ENCODE measurements at regions not wholly inside any gene's neighbourhood (a gene's known extent, or its start where the extent isn't known, plus 50 kb on each side); places are given as distances from the start of the nearest gene placed in this dataset.
"Not testable (repeated sequence)": the region's sequence is repeated elsewhere in the genome, so short reads cannot be mapped to it uniquely, and the experiment has no call there.

- TF ChIP-seq, protein P1, sequence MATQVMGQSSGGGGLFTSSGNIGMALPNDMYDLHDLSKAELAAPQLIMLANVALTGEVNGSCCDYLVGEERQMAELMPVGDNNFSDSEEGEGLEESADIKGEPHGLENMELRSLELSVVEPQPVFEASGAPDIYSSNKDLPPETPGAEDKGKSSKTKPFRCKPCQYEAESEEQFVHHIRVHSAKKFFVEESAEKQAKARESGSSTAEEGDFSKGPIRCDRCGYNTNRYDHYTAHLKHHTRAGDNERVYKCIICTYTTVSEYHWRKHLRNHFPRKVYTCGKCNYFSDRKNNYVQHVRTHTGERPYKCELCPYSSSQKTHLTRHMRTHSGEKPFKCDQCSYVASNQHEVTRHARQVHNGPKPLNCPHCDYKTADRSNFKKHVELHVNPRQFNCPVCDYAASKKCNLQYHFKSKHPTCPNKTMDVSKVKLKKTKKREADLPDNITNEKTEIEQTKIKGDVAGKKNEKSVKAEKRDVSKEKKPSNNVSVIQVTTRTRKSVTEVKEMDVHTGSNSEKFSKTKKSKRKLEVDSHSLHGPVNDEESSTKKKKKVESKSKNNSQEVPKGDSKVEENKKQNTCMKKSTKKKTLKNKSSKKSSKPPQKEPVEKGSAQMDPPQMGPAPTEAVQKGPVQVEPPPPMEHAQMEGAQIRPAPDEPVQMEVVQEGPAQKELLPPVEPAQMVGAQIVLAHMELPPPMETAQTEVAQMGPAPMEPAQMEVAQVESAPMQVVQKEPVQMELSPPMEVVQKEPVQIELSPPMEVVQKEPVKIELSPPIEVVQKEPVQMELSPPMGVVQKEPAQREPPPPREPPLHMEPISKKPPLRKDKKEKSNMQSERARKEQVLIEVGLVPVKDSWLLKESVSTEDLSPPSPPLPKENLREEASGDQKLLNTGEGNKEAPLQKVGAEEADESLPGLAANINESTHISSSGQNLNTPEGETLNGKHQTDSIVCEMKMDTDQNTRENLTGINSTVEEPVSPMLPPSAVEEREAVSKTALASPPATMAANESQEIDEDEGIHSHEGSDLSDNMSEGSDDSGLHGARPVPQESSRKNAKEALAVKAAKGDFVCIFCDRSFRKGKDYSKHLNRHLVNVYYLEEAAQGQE (IDR thresholded peaks at IDR 0.05; ENCODE audit: unreplicated experiment): not testable (repeated sequence)
- TF ChIP-seq, protein P2, sequence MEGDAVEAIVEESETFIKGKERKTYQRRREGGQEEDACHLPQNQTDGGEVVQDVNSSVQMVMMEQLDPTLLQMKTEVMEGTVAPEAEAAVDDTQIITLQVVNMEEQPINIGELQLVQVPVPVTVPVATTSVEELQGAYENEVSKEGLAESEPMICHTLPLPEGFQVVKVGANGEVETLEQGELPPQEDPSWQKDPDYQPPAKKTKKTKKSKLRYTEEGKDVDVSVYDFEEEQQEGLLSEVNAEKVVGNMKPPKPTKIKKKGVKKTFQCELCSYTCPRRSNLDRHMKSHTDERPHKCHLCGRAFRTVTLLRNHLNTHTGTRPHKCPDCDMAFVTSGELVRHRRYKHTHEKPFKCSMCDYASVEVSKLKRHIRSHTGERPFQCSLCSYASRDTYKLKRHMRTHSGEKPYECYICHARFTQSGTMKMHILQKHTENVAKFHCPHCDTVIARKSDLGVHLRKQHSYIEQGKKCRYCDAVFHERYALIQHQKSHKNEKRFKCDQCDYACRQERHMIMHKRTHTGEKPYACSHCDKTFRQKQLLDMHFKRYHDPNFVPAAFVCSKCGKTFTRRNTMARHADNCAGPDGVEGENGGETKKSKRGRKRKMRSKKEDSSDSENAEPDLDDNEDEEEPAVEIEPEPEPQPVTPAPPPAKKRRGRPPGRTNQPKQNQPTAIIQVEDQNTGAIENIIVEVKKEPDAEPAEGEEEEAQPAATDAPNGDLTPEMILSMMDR (conservative IDR thresholded peaks at IDR 0.05; ENCODE audit: low read depth in 2 of 2): not testable (repeated sequence)
- TF ChIP-seq CREB1 (CRISPR knock-in tag; IDR thresholded peaks at IDR 0.05; ENCODE audit: low read depth); EZH2 (IDR thresholded peaks at IDR 0.05; ENCODE audit: low read depth, unreplicated experiment); POLR2AphosphoS5 (IDR thresholded peaks at IDR 0.05; ENCODE audit: low read depth); ZNF331 (CRISPR knock-in tag; IDR thresholded peaks at IDR 0.05; ENCODE audit: low read depth); ETS1 (IDR thresholded peaks at IDR 0.05); EZH2phosphoT487 (IDR thresholded peaks at IDR 0.05; ENCODE audit: unreplicated experiment); ZNF114 (CRISPR knock-in tag; IDR thresholded peaks at IDR 0.05): not testable (repeated sequence)
Measured at GRCh38 chr15:32342772-32343199, 60.3 kb downstream of the GOLGA8K start.
